ENCODE measurements at regions not wholly inside any gene's neighbourhood (a gene's known extent, or its start where the extent isn't known, plus 50 kb on each side); places are given as distances from the start of the nearest gene placed in this dataset.

DNA sequence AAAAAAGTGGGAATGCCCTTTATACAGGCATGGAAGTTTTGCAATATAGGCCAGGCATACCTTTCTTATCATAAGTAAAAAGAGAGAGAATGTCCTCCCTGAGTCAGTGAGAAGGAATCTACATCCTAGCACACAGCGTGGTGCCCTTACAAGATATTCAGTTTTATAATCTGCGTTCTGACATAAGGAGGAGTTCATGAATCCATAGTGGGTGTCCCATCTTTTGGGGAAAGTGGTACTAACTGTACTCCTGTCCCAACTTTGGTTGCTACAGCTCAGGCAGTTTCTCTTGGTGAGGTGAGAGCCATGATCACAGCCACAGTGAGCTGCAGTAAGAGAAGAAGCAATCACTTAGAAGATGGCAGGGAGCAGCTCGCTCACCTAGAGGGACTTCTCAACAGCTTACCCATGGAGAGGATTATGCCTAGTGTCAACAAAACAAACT lies 332.9 kb downstream of the BCAT1 start:
- no CpG with 5 or more reads among the region's 3 CpGs for WGBS, 2 experiments (ENCODE audit: extremely low coverage in 2 of 2, insufficient read length in 1 of 2)
- peak overlapping the region; percentile 0 to 81; a peak in 2 of 4 replicates for H4K8ac ChIP-seq (ENCODE audit: low read depth in 2 of 2, low read length in 2 of 2)
- peak overlapping the region; percentile 79; the same call in 1 of the 2 replicates for H2BK20ac ChIP-seq (ENCODE audit: low read depth, low read length)
- in situ Hi-C loops (cut with MboI; ENCODE audit: low sequenced_read_pairs) (no loop called here), intact Hi-C loops (cut with micrococcal nuclease) (no loop called here), dilution Hi-C loops (cut with HindIII; ENCODE audit: low sequenced_read_pairs, unreplicated experiment) (no loop called here)
- peak overlapping the region; percentile 78 for H3K4ac ChIP-seq (ENCODE audit: low read depth, low read length)
- H4K91ac ChIP-seq (ENCODE audit: insufficient read depth, low read depth, low read length) = peak overlapping the region; percentile 61
- H3K79me1 ChIP-seq (ENCODE audit: low read depth in 1 of 2, low read length in 2 of 2) = no peaks in the 10 kb centered on the region
- no peaks in the 10 kb centered on the region for H3K36me3 ChIP-seq (ENCODE audit: control insufficient read depth, insufficient read depth, low read length)
- peak overlapping the region; percentile 77 for H2AFZ ChIP-seq (replicated peaks; ENCODE audit: low read length, poor library complexity)
- TF ChIP-seq RFX5 (IDR thresholded peaks at IDR 0.05; ENCODE audit: low read depth, low read length) (no peak), POLR2A (IDR thresholded peaks at IDR 0.05; ENCODE audit: low read depth, low read length) (no peak), MAFK (IDR thresholded peaks at IDR 0.05; ENCODE audit: low read depth, low read length) (no peak), RAD21 (IDR thresholded peaks at IDR 0.05; ENCODE audit: low read length) (no peak), CHD1 (IDR thresholded peaks at IDR 0.05; ENCODE audit: low read depth, low read length) (no peak), FOS (IDR thresholded peaks at IDR 0.05; ENCODE audit: low read depth, low read length) (0 out of 2 replicates have a peak, but pooled peaks have one; percentile 8), SMC3 (IDR thresholded peaks at IDR 0.05; ENCODE audit: low read depth, low read length) (no peak), MAZ (IDR thresholded peaks at IDR 0.05; ENCODE audit: borderline replicate concordance, low read depth, low read length) (no peak), RCOR1 (IDR thresholded peaks at IDR 0.05; ENCODE audit: insufficient replicate concordance, low read length) (no peak), NFE2L2 (IDR thresholded peaks at IDR 0.05; ENCODE audit: low read depth, low read length) (no peak), MXI1 (IDR thresholded peaks at IDR 0.05; ENCODE audit: borderline replicate concordance, low read depth, low read length) (no peak), BHLHE40 (IDR thresholded peaks at IDR 0.05; ENCODE audit: low read depth, low read length) (peak; percentile 9; the same call in 1 of the 2 replicates), CEBPB (IDR thresholded peaks at IDR 0.05; ENCODE audit: low read depth, low read length) (peak; percentile 92)
- TF ChIP-seq, protein P1, sequence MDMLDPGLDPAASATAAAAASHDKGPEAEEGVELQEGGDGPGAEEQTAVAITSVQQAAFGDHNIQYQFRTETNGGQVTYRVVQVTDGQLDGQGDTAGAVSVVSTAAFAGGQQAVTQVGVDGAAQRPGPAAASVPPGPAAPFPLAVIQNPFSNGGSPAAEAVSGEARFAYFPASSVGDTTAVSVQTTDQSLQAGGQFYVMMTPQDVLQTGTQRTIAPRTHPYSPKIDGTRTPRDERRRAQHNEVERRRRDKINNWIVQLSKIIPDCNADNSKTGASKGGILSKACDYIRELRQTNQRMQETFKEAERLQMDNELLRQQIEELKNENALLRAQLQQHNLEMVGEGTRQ (IDR thresholded peaks at IDR 0.05; ENCODE audit: low read depth, low read length) = no peak
- TF ChIP-seq, protein P2, sequence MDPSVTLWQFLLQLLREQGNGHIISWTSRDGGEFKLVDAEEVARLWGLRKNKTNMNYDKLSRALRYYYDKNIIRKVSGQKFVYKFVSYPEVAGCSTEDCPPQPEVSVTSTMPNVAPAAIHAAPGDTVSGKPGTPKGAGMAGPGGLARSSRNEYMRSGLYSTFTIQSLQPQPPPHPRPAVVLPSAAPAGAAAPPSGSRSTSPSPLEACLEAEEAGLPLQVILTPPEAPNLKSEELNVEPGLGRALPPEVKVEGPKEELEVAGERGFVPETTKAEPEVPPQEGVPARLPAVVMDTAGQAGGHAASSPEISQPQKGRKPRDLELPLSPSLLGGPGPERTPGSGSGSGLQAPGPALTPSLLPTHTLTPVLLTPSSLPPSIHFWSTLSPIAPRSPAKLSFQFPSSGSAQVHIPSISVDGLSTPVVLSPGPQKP (IDR thresholded peaks at IDR 0.05; ENCODE audit: borderline replicate concordance, low read depth, low read length) = no peak
- TF ChIP-seq, protein P3, sequence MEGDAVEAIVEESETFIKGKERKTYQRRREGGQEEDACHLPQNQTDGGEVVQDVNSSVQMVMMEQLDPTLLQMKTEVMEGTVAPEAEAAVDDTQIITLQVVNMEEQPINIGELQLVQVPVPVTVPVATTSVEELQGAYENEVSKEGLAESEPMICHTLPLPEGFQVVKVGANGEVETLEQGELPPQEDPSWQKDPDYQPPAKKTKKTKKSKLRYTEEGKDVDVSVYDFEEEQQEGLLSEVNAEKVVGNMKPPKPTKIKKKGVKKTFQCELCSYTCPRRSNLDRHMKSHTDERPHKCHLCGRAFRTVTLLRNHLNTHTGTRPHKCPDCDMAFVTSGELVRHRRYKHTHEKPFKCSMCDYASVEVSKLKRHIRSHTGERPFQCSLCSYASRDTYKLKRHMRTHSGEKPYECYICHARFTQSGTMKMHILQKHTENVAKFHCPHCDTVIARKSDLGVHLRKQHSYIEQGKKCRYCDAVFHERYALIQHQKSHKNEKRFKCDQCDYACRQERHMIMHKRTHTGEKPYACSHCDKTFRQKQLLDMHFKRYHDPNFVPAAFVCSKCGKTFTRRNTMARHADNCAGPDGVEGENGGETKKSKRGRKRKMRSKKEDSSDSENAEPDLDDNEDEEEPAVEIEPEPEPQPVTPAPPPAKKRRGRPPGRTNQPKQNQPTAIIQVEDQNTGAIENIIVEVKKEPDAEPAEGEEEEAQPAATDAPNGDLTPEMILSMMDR (conservative IDR thresholded peaks at IDR 0.05; ENCODE audit: low read depth, low read length) = no peak
- H3K9me1 ChIP-seq (ENCODE audit: insufficient read depth, low read length) = peaks cover 4% of the 10 kb centered on the region
- H3K27me3 ChIP-seq (ENCODE audit: control insufficient read depth, insufficient read depth, low read length) = no peaks in the 10 kb centered on the region
- no peaks in the 10 kb centered on the region for H4K20me1 ChIP-seq (ENCODE audit: insufficient read depth, low read length)
- peaks cover 3% of the 10 kb centered on the region for H3K4me1 ChIP-seq (ENCODE audit: control insufficient read depth, insufficient read depth, low read length)
- H3K56ac ChIP-seq (ENCODE audit: extremely low read depth, insufficient read depth, low read length) = peak overlapping the region; percentile 1; the same call in 1 of the 2 replicates
- H3K9me3 ChIP-seq (ENCODE audit: control insufficient read depth, insufficient read depth, low read length) = peaks cover 4% of the 10 kb centered on the region
- no peak overlapping the region for H3K4me3 ChIP-seq (ENCODE audit: insufficient read depth, low read depth, low read length)
- CTCF ChIA-PET = no interaction called here
- peak overlapping the region; percentile 13; the same call in 1 of the 2 replicates for H4K5ac ChIP-seq (ENCODE audit: low read depth, low read length)
- no TSS peak for BruUV-seq (replicated peaks)
- H2AK5ac ChIP-seq (ENCODE audit: low read depth, low read length) = peak overlapping the region; percentile 23; the same call in 1 of the 2 replicates
- peak overlapping the region; percentile 61 for H2BK5ac ChIP-seq (ENCODE audit: low read depth, low read length, poor library complexity, severe bottlenecking)
- H3K4me2 ChIP-seq (ENCODE audit: low read depth, low read length) = peak overlapping the region; percentile 60; the same call in 1 of the 2 replicates
- H3K23ac ChIP-seq (ENCODE audit: low read depth, low read length) = peak overlapping the region; percentile 82; the same call in 1 of the 2 replicates
- H3K27ac ChIP-seq (ENCODE audit: insufficient read depth, low read length) = no peak overlapping the region; the same call in 1 of the 2 replicates
- peak; percentile 78 for DNase-seq
- H3K18ac ChIP-seq (ENCODE audit: low read depth, low read length) = peak overlapping the region; percentile 67
- H3K9ac ChIP-seq (ENCODE audit: low read depth, low read length) = no peak overlapping the region
- POLR2A ChIA-PET (ENCODE audit: unreplicated experiment) = no interaction called here
- peak; percentile 84 for ATAC-seq (ENCODE audit: low read depth)
- peak overlapping the region; percentile 82 for H2BK120ac ChIP-seq (ENCODE audit: low read depth, low read length)
- H2BK15ac ChIP-seq (ENCODE audit: low read depth, low read length) = peak overlapping the region; percentile 39; the same call in 1 of the 3 replicates
- peak overlapping the region; percentile 76 for H3K14ac ChIP-seq (replicated peaks; ENCODE audit: low read depth, low read length)
- peak overlapping the region; percentile 11 for H2AK9ac ChIP-seq (replicated peaks; ENCODE audit: low read depth, low read length, poor library complexity)

All from IMR-90 (cell line).